DOHH2 (cell line): ENCODE measurements at regions not wholly inside any gene's neighbourhood (a gene's known extent, or its start where the extent isn't known, plus 50 kb on each side); places are given as distances from the start of the nearest gene placed in this dataset.

Experiments used
- H3F3A ChIP-seq: fragments of 200-600 bp; sonication (generic), shearing (Covaris generic); 2 replicates; pipeline ENCODE4 v1.6.0; 2016; ENCODE audit warnings: antibody characterized with exemption, mild to moderate bottlenecking; ENCODE audit not compliant: control insufficient read depth, insufficient read depth
- H3K27ac ChIP-seq: fragments of 200-600 bp; sonication (generic); 2 replicates; pipeline ENCODE4 v1.5.1; 2014; ENCODE audit warnings: low read depth, mild to moderate bottlenecking, low read length, moderate library complexity
- H3K27me3 ChIP-seq: fragments of 200-600 bp; sonication (generic); 2 replicates; pipeline ENCODE4 v1.6.1; 2014; ENCODE audit warnings: mild to moderate bottlenecking, low read length, mixed read lengths; ENCODE audit not compliant: control insufficient read depth
- H3K36me3 ChIP-seq: fragments of 200-600 bp; sonication (generic); 2 replicates; pipeline ENCODE4 v1.6.1; 2014; ENCODE audit warnings: mild to moderate bottlenecking, low read length, moderate library complexity, mixed read lengths; ENCODE audit not compliant: control insufficient read depth
- H3K4me1 ChIP-seq: fragments of 200-600 bp; sonication (generic); 2 replicates; pipeline ENCODE4 v1.6.1; 2014; ENCODE audit warnings: mild to moderate bottlenecking, low read length, mixed read lengths; ENCODE audit not compliant: control insufficient read depth
- H3K4me2 ChIP-seq: fragments of 200-600 bp; sonication (generic); 2 replicates; pipeline ENCODE4 v1.6.0; 2014; ENCODE audit warnings: mild to moderate bottlenecking, low read length, moderate library complexity
- H3K4me3 ChIP-seq: fragments of 200-600 bp; sonication (generic); 2 replicates; pipeline ENCODE4 v1.5.1; 2014; ENCODE audit warnings: mild to moderate bottlenecking, low read length, mixed read lengths
- H3K79me2 ChIP-seq: fragments of 200-600 bp; sonication (generic); 2 replicates; pipeline ENCODE4 v1.6.1; 2014; ENCODE audit warnings: mild to moderate bottlenecking, low read length, mixed read lengths; ENCODE audit not compliant: control insufficient read depth
- H3K9me2 ChIP-seq: fragments of 200-600 bp; sonication (generic); replicated peaks from 2 replicates; pipeline ENCODE4 v1.6.1; 2014; ENCODE audit warnings: mild to moderate bottlenecking, low read length, mixed read lengths; ENCODE audit not compliant: control insufficient read depth
- H3K9me3 ChIP-seq: fragments of 200-600 bp; sonication (generic); 2 replicates; pipeline ENCODE4 v1.6.1; 2014; ENCODE audit warnings: antibody characterized with exemption, low read length, mixed read lengths; ENCODE audit not compliant: control insufficient read depth, insufficient read depth
- H4K20me1 ChIP-seq: fragments of 200-600 bp; sonication (generic); 2 replicates; pipeline ENCODE4 v1.6.0; 2014; ENCODE audit warnings: low read depth, mild to moderate bottlenecking, antibody characterized with exemption, low read length, moderate library complexity; ENCODE audit not compliant: control insufficient read depth, insufficient read depth
- EZH2phosphoT487 ChIP-seq: fragments of 200-600 bp; sonication (generic); IDR thresholded peaks from 2 replicates; pipeline ENCODE4 v1.6.1; 2017; ENCODE audit warnings: borderline replicate concordance, mild to moderate bottlenecking, antibody characterized with exemption, low read length, moderate library complexity, mixed read lengths
- TF ChIP-seq, protein P1 (sequence below): fragments of 200-600 bp; sonication (generic); IDR thresholded peaks from one replicate; pipeline ENCODE4 v1.5.1; 2014; ENCODE audit warnings: antibody characterized with exemption, mild to moderate bottlenecking, low read depth, low read length; ENCODE audit not compliant: poor library complexity, severe bottlenecking

GRCh38 chr17:73971127-73971526 lies 232.4 kb upstream of the RPL38 start:
- no peaks in the 10 kb centered on the region for H3K4me1 ChIP-seq
- no peaks in the 10 kb centered on the region for H3K36me3 ChIP-seq
- TF ChIP-seq EZH2phosphoT487: no peak
- TF ChIP-seq, protein P1, sequence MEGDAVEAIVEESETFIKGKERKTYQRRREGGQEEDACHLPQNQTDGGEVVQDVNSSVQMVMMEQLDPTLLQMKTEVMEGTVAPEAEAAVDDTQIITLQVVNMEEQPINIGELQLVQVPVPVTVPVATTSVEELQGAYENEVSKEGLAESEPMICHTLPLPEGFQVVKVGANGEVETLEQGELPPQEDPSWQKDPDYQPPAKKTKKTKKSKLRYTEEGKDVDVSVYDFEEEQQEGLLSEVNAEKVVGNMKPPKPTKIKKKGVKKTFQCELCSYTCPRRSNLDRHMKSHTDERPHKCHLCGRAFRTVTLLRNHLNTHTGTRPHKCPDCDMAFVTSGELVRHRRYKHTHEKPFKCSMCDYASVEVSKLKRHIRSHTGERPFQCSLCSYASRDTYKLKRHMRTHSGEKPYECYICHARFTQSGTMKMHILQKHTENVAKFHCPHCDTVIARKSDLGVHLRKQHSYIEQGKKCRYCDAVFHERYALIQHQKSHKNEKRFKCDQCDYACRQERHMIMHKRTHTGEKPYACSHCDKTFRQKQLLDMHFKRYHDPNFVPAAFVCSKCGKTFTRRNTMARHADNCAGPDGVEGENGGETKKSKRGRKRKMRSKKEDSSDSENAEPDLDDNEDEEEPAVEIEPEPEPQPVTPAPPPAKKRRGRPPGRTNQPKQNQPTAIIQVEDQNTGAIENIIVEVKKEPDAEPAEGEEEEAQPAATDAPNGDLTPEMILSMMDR: no peak
- no peaks in the 10 kb centered on the region for H3F3A ChIP-seq
- no peaks in the 10 kb centered on the region for H4K20me1 ChIP-seq
- no peak overlapping the region for H3K4me2 ChIP-seq
- no peaks in the 10 kb centered on the region for H3K27me3 ChIP-seq
- no peaks in the 10 kb centered on the region for H3K9me2 ChIP-seq
- H3K4me3 ChIP-seq: no peak overlapping the region
- H3K9me3 ChIP-seq: no peaks in the 10 kb centered on the region
- no peaks in the 10 kb centered on the region for H3K79me2 ChIP-seq
- H3K27ac ChIP-seq: no peak overlapping the region

GRCh38 chr17:73972056-73972455 lies 231.4 kb upstream of the RPL38 start:
- Histone ChIP-seq H3K79me2 (no peaks in the 10 kb centered on the region), H3K27me3 (no peaks in the 10 kb centered on the region), H3K4me2 (no peak overlapping the region), H3F3A (no peaks in the 10 kb centered on the region), H3K36me3 (no peaks in the 10 kb centered on the region), H4K20me1 (no peaks in the 10 kb centered on the region), H3K9me3 (no peaks in the 10 kb centered on the region), H3K4me1 (no peaks in the 10 kb centered on the region), H3K4me3 (no peak overlapping the region), H3K9me2 (no peaks in the 10 kb centered on the region), H3K27ac (no peak overlapping the region)
- TF ChIP-seq, protein P1: no peak
- TF ChIP-seq EZH2phosphoT487: no peak

GRCh38 chr17:73972901-73973300 lies 230.6 kb upstream of the RPL38 start:
- no peaks in the 10 kb centered on the region for H3K4me1 ChIP-seq
- TF ChIP-seq, protein P1: no peak
- TF ChIP-seq EZH2phosphoT487: no peak
- H4K20me1 ChIP-seq: no peaks in the 10 kb centered on the region
- no peaks in the 10 kb centered on the region for H3K9me2 ChIP-seq
- no peaks in the 10 kb centered on the region for H3K27me3 ChIP-seq
- no peaks in the 10 kb centered on the region for H3K36me3 ChIP-seq
- H3K4me2 ChIP-seq: no peak overlapping the region
- no peaks in the 10 kb centered on the region for H3K79me2 ChIP-seq
- no peaks in the 10 kb centered on the region for H3K9me3 ChIP-seq
- H3K4me3 ChIP-seq: no peak overlapping the region
- no peak overlapping the region for H3K27ac ChIP-seq
- no peaks in the 10 kb centered on the region for H3F3A ChIP-seq
